Right lobe of liver (tissue), 4 donors: ENCODE measurements at regions not wholly inside any gene's neighbourhood (a gene's known extent, or its start where the extent isn't known, plus 50 kb on each side); places are given as distances from the start of the nearest gene placed in this dataset.

ENCODE experiments used
- CTCF ChIP-seq, 4 donors: fragments of 200-600 bp in 3 of 4; fragments of 450-650 bp in 1 of 4; IDR thresholded peaks; one replicate each; pipeline versions ENCODE4 v1.5.1 to v1.8.0; 2016 to 2022; ENCODE audit warnings: antibody characterized with exemption in 4 of 4, mild to moderate bottlenecking in 2 of 4
- POLR2A ChIP-seq: fragments of 450-650 bp; IDR thresholded peaks from one replicate; pipeline ENCODE4 v1.6.1; 2017; ENCODE audit warnings: antibody characterized with exemption, mild to moderate bottlenecking
- donor health status: DM: no; HTN: no; CAD: no.
- donor health status: DM: no; HTN: no; CAD: no.
- donor health status: DM: no; HTN: yes; CAD: no.

- TF ChIP-seq CTCF (IDR thresholded peaks at IDR 0.05) = no peak
- no peak for TF ChIP-seq POLR2A
Measured at GRCh38 chr14:65237023-65237814, 134.9 kb upstream of the MAX start.
